Urothelium cell line (cell line): ENCODE measurements at regions not wholly inside any gene's neighbourhood (a gene's known extent, or its start where the extent isn't known, plus 50 kb on each side); places are given as distances from the start of the nearest gene placed in this dataset.
A peak's percentile ranks its signal among the peaks of the same experiment; 100 is the strongest.
"Not testable (repeated sequence)": the region's sequence is repeated elsewhere in the genome, so short reads cannot be mapped to it uniquely, and the experiment has no call there.

Experiments
- DNase-seq: peaks from one replicate; pipeline ENCODE4 v3.0.0; 2011; ENCODE audit warnings: low spot score, mixed read lengths
- FAIRE-seq: peaks from 2 replicates; lab custom pipeline; 2011; peaks lifted over from hg19 to GRCh38; lab: Jason Lieb, UNC

GRCh38 chr5:101785090-101785489, 511.0 kb downstream of the SLCO4C1 start:
- FAIRE-seq (no peak), DNase-seq (no peak)

GRCh38 chr5:101783241-101784013, 512.7 kb downstream of the SLCO4C1 start:
- FAIRE-seq = no peak
- DNase-seq = peak; percentile 8

- DNase-seq (no peak), FAIRE-seq (no peak)
These were observed 513.6 kb downstream of the SLCO4C1 start for GRCh38 chr5:101782352-101783103.

- FAIRE-seq (no peak), DNase-seq (no peak)
These were observed 545.0 kb downstream of the SLCO4C1 start for GRCh38 chr5:101751105-101751504.

- not testable (repeated sequence) for DNase-seq, FAIRE-seq
These were observed 553.1 kb downstream of the SLCO4C1 start for GRCh38 chr5:101743000-101743399.

GRCh38 chr5:101728933-101729332, 567.2 kb downstream of the SLCO4C1 start:
- DNase-seq (peak; percentile 4), FAIRE-seq (no peak)

- DNase-seq (no peak), FAIRE-seq (no peak)
These were observed 574.5 kb downstream of the SLCO4C1 start for GRCh38 chr5:101721543-101721942.

- FAIRE-seq = no peak
- DNase-seq = no peak
These were observed 576.1 kb downstream of the SLCO4C1 start for GRCh38 chr5:101720033-101720432.

GRCh38 chr5:101717721-101718120, 578.4 kb downstream of the SLCO4C1 start:
- DNase-seq (no peak), FAIRE-seq (no peak)

- no peak for DNase-seq
- FAIRE-seq = no peak
These were observed 579.1 kb downstream of the SLCO4C1 start for GRCh38 chr5:101716941-101717340.

GRCh38 chr5:101715790-101716189, 580.3 kb downstream of the SLCO4C1 start:
- DNase-seq, FAIRE-seq: not testable (repeated sequence)

- no peak for DNase-seq
- FAIRE-seq = no peak
These were observed 606.8 kb downstream of the SLCO4C1 start for GRCh38 chr5:101689306-101689705.

GRCh38 chr5:101688156-101688555, 607.9 kb downstream of the SLCO4C1 start:
- FAIRE-seq (no peak), DNase-seq (no peak)

GRCh38 chr5:101687349-101687985, 608.6 kb downstream of the SLCO4C1 start:
- FAIRE-seq (no peak), DNase-seq (no peak)

- no peak for DNase-seq
- no peak for FAIRE-seq
These were observed 609.4 kb downstream of the SLCO4C1 start for GRCh38 chr5:101686536-101687157.

GRCh38 chr5:101679816-101680215, 616.3 kb downstream of the SLCO4C1 start:
- no peak for FAIRE-seq
- DNase-seq = no peak

- DNase-seq (peak; percentile 68), FAIRE-seq (no peak)
These were observed 617.4 kb downstream of the SLCO4C1 start for GRCh38 chr5:101678481-101679193.

GRCh38 chr5:101677961-101678360, 618.1 kb downstream of the SLCO4C1 start:
- FAIRE-seq = no peak
- DNase-seq = no peak

- DNase-seq (no peak), FAIRE-seq (no peak)
These were observed 619.4 kb downstream of the SLCO4C1 start for GRCh38 chr5:101676646-101677045.

- FAIRE-seq (no peak), DNase-seq (no peak)
These were observed 620.4 kb downstream of the SLCO4C1 start for GRCh38 chr5:101675510-101676219.
